Ovary (tissue), 7 donors: ENCODE measurements at regions not wholly inside any gene's neighbourhood (a gene's known extent, or its start where the extent isn't known, plus 50 kb on each side); places are given as distances from the start of the nearest gene placed in this dataset.
"Not testable (repeated sequence)": the region's sequence is repeated elsewhere in the genome, so short reads cannot be mapped to it uniquely, and the experiment has no call there.

Experiments used
- DNase-seq, 5 donors: peaks; one replicate each; pipeline ENCODE4 v3.0.0-alpha.2; 2019 to 2020
- H3K27ac ChIP-seq, 2 donors: fragments of 200-600 bp; one replicate each; pipeline versions ENCODE4 v1.5.1 to v1.8.0; 2019 to 2022
- H3K27me3 ChIP-seq: fragments of 200-600 bp; one replicate; pipeline ENCODE4 v1.8.0; 2022
- H3K36me3 ChIP-seq: fragments of 200-600 bp; sonication (generic); one replicate; pipeline ENCODE4 v1.5.1; 2019
- H3K4me1 ChIP-seq: one replicate; pipeline ENCODE4 v1.8.1; 2013; ENCODE audit warnings: mild to moderate bottlenecking, moderate library complexity; ENCODE audit not compliant: insufficient read depth
- H3K4me3 ChIP-seq: fragments of 200-600 bp; sonication (generic); one replicate; pipeline ENCODE4 v1.5.1; 2017
- H3K9me3 ChIP-seq, 2 donors: fragments of 200-600 bp in 1 of 2; sonication (generic) in 1 of 2; one replicate each; pipeline versions ENCODE4 v1.5.1 to v1.8.1; 2013 to 2019; ENCODE audit warnings: mild to moderate bottlenecking in 1 of 2, moderate library complexity in 1 of 2
- EP300 ChIP-seq: sonication (generic); formaldehyde crosslinking; IDR thresholded peaks from one replicate; pipeline ENCODE4 v1.6.1; 2017; ENCODE audit warnings: antibody characterized with exemption
- POLR2A ChIP-seq: fragments of 450-650 bp; IDR thresholded peaks from one replicate; pipeline ENCODE4 v1.6.1; 2017; ENCODE audit warnings: antibody characterized with exemption, mild to moderate bottlenecking, moderate library complexity
- WGBS, 3 donors: extraction: QIAGEN DNeasy Blood & Tissue Kit in 1 of 3; methylation state at CpG; one replicate each; pipeline versions ENCODE4 v1.1.5 to v1.1.7; 2013 to 2017; 5-methylcytosine and 5-hydroxymethylcytosine counted together
- intact Hi-C, 4 donors: fragments of 100-400 bp; cut with DNase I; formaldehyde crosslinking; loops; one replicate each; pipeline versions ENCODE4 v1.11.0 to v1.15.1; 2022 to 2023
- TF ChIP-seq, protein P1 (sequence below), 3 donors: fragments of 450-650 bp in 2 of 3; fragments of 200-600 bp in 1 of 3; IDR thresholded peaks; one replicate each; pipeline versions ENCODE4 v1.5.1 to v1.8.0; 2016 to 2022; ENCODE audit warnings: antibody characterized with exemption in 3 of 3, mild to moderate bottlenecking in 1 of 3
- donor health status: DM: no; HTN: no; CAD: no; lungs with moderate emphysema.
- donor health status: DM: no; HTN: no; CAD: no.
- donor health status: Bipolar disorder and iron deficiency.
- donor health status: DM: no; HTN: no; CAD: no.
- donor health status: DM: yes; HTN: yes; CAD: no.

DNA sequence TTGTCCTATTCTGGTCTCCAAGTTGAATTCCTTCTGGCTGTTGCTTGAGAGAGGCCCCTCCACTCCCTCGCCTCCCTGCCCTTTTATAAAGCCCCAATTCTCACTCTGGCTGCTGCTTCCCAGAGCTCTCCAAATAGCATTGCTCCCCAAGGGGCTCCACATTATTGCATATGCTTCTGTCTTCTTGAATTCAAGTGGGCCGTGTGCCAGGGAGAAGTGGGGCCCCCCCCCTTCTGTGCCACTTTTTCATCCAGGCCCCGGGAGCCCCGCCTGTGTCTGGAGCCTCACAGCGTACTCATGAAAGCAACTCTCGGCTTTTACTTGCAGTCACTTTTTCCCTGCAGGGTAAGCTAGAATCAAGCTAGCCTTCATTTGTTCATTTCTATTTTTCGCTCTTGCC lies 265.1 kb downstream of the CCSER2 start:
- H3K27ac ChIP-seq = no peak overlapping the region
- 74 to 81% (median 77%) methylated on average over 7 of the region's 7 CpGs for WGBS, 3 donors
- no peaks in the 10 kb centered on the region for H3K27me3 ChIP-seq
- H3K36me3 ChIP-seq = no peaks in the 10 kb centered on the region
- intact Hi-C loops = no loop called here
- H3K9me3 ChIP-seq = no peaks in the 10 kb centered on the region
- H3K4me3 ChIP-seq = no peak overlapping the region
- no peak for TF ChIP-seq POLR2A
- TF ChIP-seq, protein P1, sequence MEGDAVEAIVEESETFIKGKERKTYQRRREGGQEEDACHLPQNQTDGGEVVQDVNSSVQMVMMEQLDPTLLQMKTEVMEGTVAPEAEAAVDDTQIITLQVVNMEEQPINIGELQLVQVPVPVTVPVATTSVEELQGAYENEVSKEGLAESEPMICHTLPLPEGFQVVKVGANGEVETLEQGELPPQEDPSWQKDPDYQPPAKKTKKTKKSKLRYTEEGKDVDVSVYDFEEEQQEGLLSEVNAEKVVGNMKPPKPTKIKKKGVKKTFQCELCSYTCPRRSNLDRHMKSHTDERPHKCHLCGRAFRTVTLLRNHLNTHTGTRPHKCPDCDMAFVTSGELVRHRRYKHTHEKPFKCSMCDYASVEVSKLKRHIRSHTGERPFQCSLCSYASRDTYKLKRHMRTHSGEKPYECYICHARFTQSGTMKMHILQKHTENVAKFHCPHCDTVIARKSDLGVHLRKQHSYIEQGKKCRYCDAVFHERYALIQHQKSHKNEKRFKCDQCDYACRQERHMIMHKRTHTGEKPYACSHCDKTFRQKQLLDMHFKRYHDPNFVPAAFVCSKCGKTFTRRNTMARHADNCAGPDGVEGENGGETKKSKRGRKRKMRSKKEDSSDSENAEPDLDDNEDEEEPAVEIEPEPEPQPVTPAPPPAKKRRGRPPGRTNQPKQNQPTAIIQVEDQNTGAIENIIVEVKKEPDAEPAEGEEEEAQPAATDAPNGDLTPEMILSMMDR (IDR thresholded peaks at IDR 0.05) = no peak
- no peak for TF ChIP-seq EP300
- DNase-seq = no peak
- H3K4me1 ChIP-seq = no peaks in the 10 kb centered on the region

GRCh38 chr10:84596585-84596984 lies 268.2 kb downstream of the CCSER2 start:
- Histone ChIP-seq H3K9me3 (no peaks in the 10 kb centered on the region), H3K36me3 (no peaks in the 10 kb centered on the region), H3K27ac (no peak overlapping the region), H3K27me3 (no peaks in the 10 kb centered on the region), H3K4me1 (no peaks in the 10 kb centered on the region), H3K4me3 (no peak overlapping the region)
- WGBS, 3 donors = 87 to 89% (median 89%) methylated on average over 4 of the region's 4 CpGs
- TF ChIP-seq POLR2A (no peak), EP300 (no peak)
- TF ChIP-seq, protein P1 (IDR thresholded peaks at IDR 0.05) = no peak
- DNase-seq = no peak
- intact Hi-C loops = no loop called here

DNA sequence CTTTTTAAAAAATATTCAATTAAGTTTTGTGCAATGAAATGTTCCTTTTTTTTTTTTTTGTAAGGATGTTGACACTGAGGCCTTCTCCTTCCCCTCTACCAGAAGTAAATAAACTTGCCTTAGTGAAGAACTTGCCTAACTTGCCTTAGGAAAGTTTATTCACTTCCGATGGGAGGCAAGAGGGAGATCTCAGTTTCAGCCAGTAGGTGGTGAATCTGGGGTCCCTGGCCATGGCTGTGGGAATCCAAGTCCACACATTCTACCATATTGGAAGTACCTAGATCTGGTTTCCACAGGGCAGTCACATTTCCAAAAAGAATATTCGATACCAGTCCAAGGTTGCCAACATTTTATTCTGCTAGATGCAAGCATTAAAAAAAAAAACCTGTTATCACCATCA lies 270.9 kb downstream of the CCSER2 start:
- Histone ChIP-seq H3K36me3 (no peaks in the 10 kb centered on the region), H3K4me3 (no peak overlapping the region), H3K27ac (no peak overlapping the region), H3K27me3 (no peaks in the 10 kb centered on the region), H3K4me1 (no peaks in the 10 kb centered on the region), H3K9me3 (no peaks in the 10 kb centered on the region)
- DNase-seq = no peak
- TF ChIP-seq EP300 (no peak), POLR2A (no peak)
- intact Hi-C loops = no loop called here
- 79 to 89% (median 80%) methylated on average over 2 of the region's 2 CpGs for WGBS, 3 donors

DNA sequence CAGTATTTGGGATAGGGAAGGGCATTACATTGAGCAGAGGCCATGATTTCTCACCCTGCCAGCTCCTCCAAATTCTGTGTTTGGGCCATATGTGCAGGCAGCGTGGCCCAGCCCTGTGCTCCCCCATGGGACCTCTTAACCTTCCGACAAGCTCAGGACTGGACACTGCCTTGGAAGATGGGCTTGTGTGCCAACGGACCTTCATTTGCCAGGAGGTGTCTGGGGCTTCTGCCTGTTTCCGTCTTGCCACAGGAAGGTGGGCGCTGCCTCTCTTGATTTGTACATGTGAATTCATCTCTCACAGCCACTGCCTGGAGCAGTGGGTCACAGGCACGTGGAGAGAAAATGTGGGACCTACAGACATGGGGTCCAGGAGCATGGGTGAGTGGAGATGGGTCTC lies 272.6 kb downstream of the CCSER2 start:
- H3K9me3 ChIP-seq = no peaks in the 10 kb centered on the region
- 78 to 89% (median 86%) methylated on average over 6 of the region's 6 CpGs for WGBS, 3 donors
- H3K4me1 ChIP-seq = no peaks in the 10 kb centered on the region
- DNase-seq = no peak
- H3K27me3 ChIP-seq = no peaks in the 10 kb centered on the region
- no peak overlapping the region for H3K4me3 ChIP-seq
- H3K36me3 ChIP-seq = no peaks in the 10 kb centered on the region
- TF ChIP-seq, protein P1 (IDR thresholded peaks at IDR 0.05) = no peak
- TF ChIP-seq POLR2A (no peak), EP300 (no peak)
- intact Hi-C loops = no loop called here
- no peak overlapping the region for H3K27ac ChIP-seq

- H3K36me3 ChIP-seq, H3K4me1 ChIP-seq, H3K9me3 ChIP-seq, DNase-seq, intact Hi-C loops, H3K4me3 ChIP-seq, H3K27ac ChIP-seq, H3K27me3 ChIP-seq: not testable (repeated sequence)
- 77 to 82% (median 82%) methylated on average over 14 of the region's 14 CpGs for WGBS, 3 donors
Measured at GRCh38 chr10:84602543-84602942, 274.2 kb downstream of the CCSER2 start.

GRCh38 chr10:84603971-84604370 lies 275.6 kb downstream of the CCSER2 start:
- TF ChIP-seq POLR2A (no peak), EP300 (no peak)
- TF ChIP-seq, protein P1 (IDR thresholded peaks at IDR 0.05) = no peak
- Histone ChIP-seq H3K4me1 (no peaks in the 10 kb centered on the region), H3K9me3 (no peaks in the 10 kb centered on the region), H3K27ac (no peak overlapping the region), H3K27me3 (no peaks in the 10 kb centered on the region), H3K4me3 (no peak overlapping the region), H3K36me3 (no peaks in the 10 kb centered on the region)
- intact Hi-C loops = no loop called here
- DNase-seq = no peak
- 19 to 39% (median 30%) methylated on average over 2 of the region's 2 CpGs for WGBS, 3 donors
